HUES48 (cell line): ENCODE measurements at regions not wholly inside any gene's neighbourhood (a gene's known extent, or its start where the extent isn't known, plus 50 kb on each side); places are given as distances from the start of the nearest gene placed in this dataset.

Experiments used
- H3K27ac ChIP-seq: one replicate; pipeline ENCODE4 v1.7.0; 2013; ENCODE audit warnings: low read depth, low read length, inconsistent platforms
- H3K27me3 ChIP-seq: 2 replicates; pipeline ENCODE4 v1.6.1; 2013; ENCODE audit warnings: mild to moderate bottlenecking, low read length; ENCODE audit not compliant: control insufficient read depth, insufficient read depth
- H3K36me3 ChIP-seq: 2 replicates; pipeline ENCODE4 v1.6.1; 2013; ENCODE audit warnings: low read length; ENCODE audit not compliant: control insufficient read depth, insufficient read depth
- H3K4me1 ChIP-seq: 2 replicates; pipeline ENCODE4 v1.6.1; 2013; ENCODE audit warnings: mild to moderate bottlenecking, low read length; ENCODE audit not compliant: control insufficient read depth, insufficient read depth
- H3K4me3 ChIP-seq: 2 replicates; pipeline ENCODE4 v1.5.1; 2013; ENCODE audit warnings: mild to moderate bottlenecking, low read depth, low read length
- H3K9ac ChIP-seq: 2 replicates; pipeline ENCODE4 v1.6.1; 2013; ENCODE audit warnings: mild to moderate bottlenecking, low read depth, low read length, moderate library complexity
- H3K9me3 ChIP-seq: 2 replicates; pipeline ENCODE4 v1.6.1; 2013; ENCODE audit warnings: low read length; ENCODE audit not compliant: control insufficient read depth, insufficient read depth

GRCh38 chr22:48884324-48884723, 943.3 kb downstream of the BRD1 start:
- Histone ChIP-seq H3K36me3 (no peaks in the 10 kb centered on the region), H3K4me3 (no peak overlapping the region), H3K27ac (no peak overlapping the region), H3K9me3 (no peaks in the 10 kb centered on the region), H3K4me1 (no peaks in the 10 kb centered on the region), H3K9ac (no peak overlapping the region), H3K27me3 (no peaks in the 10 kb centered on the region)

GRCh38 chr22:48883211-48883960, 944.3 kb downstream of the BRD1 start:
- Histone ChIP-seq H3K27ac (no peak overlapping the region), H3K9me3 (no peaks in the 10 kb centered on the region), H3K4me3 (no peak overlapping the region), H3K27me3 (no peaks in the 10 kb centered on the region), H3K4me1 (no peaks in the 10 kb centered on the region), H3K9ac (no peak overlapping the region), H3K36me3 (no peaks in the 10 kb centered on the region)

- no peaks in the 10 kb centered on the region for H3K27me3 ChIP-seq
- H3K9me3 ChIP-seq = no peaks in the 10 kb centered on the region
- H3K4me3 ChIP-seq = no peak overlapping the region
- H3K27ac ChIP-seq = no peak overlapping the region
- no peaks in the 10 kb centered on the region for H3K36me3 ChIP-seq
- H3K4me1 ChIP-seq = no peaks in the 10 kb centered on the region
- no peak overlapping the region for H3K9ac ChIP-seq
Observed at GRCh38 chr22:48882636-48883200, 945.0 kb downstream of the BRD1 start.

DNA sequence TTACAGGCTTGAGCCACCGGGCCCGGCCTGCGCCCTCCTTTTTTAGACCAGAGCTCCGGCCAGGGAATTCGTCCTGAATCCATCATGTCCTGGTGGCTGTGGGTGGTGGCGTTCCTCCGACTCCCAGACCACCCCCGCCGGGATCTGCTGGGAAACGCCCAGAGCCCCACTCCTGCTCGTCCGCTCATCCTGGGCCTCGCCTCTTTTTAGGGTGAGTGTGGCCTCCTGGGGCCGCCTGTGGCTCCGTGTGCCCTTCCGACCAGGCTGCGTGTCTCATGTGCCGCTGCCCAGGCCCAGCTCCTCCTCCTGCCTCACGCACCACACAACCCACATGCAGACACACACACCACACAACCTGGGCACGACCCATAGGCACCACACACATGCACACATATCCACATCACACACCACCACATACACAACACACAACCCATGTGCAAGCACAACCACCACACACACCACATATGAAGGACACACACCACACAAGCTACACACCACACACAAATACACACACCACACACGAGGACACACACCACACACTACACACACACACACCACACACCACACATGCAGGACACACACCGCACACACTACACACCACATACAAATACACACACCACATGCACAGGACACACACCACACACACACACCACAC, 946.2 kb downstream of the BRD1 start:
- no peak overlapping the region for H3K9ac ChIP-seq
- no peaks in the 10 kb centered on the region for H3K27me3 ChIP-seq
- no peaks in the 10 kb centered on the region for H3K9me3 ChIP-seq
- no peak overlapping the region for H3K4me3 ChIP-seq
- H3K36me3 ChIP-seq = no peaks in the 10 kb centered on the region
- H3K4me1 ChIP-seq = no peaks in the 10 kb centered on the region
- H3K27ac ChIP-seq = no peak overlapping the region

DNA sequence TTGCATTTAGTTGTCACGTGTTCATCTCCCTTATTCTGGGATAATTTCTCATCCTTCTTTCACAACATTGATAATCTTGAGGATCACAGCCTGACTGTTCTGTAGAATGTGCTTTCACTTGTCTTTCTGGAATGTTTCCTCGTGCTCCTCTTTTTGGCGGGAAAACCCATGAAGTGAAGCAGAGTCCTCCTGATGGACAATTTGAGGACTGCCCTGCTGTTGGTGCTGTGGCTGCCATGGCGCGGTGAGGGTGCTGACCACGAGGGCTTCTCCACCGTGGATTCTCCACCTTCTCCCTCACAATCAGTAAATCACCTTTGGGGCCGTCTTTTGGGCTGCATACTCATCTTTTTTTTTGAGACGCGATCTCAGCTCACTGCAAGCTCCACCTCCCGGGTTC, 946.9 kb downstream of the BRD1 start:
- H3K9ac ChIP-seq = no peak overlapping the region
- no peaks in the 10 kb centered on the region for H3K36me3 ChIP-seq
- H3K4me1 ChIP-seq = no peaks in the 10 kb centered on the region
- H3K9me3 ChIP-seq = no peaks in the 10 kb centered on the region
- H3K27me3 ChIP-seq = no peaks in the 10 kb centered on the region
- no peak overlapping the region for H3K4me3 ChIP-seq
- H3K27ac ChIP-seq = no peak overlapping the region

DNA sequence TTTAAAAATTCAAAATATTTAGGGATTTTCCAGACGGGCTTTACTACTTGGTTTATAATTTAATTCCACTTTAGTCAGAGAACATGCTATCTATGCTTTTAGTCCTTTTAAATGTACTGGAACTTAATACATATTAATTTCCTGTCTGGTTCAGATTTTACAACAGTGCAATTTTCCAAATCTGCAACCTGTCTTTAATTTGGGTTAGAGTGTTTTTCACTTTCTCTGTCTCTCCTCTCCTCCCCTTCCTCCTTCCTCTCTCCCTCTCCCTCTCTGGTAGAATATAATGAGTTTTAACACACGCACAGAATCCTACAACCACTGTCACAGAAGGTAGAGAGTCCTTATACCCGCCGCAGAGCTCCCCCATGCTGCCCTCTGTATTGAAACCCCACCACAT, 950.7 kb downstream of the BRD1 start:
- no peaks in the 10 kb centered on the region for H3K4me1 ChIP-seq
- no peaks in the 10 kb centered on the region for H3K36me3 ChIP-seq
- no peaks in the 10 kb centered on the region for H3K9me3 ChIP-seq
- H3K27me3 ChIP-seq = no peaks in the 10 kb centered on the region
- no peak overlapping the region for H3K27ac ChIP-seq
- no peak overlapping the region for H3K4me3 ChIP-seq
- no peak overlapping the region for H3K9ac ChIP-seq

GRCh38 chr22:48874956-48875355, 952.7 kb downstream of the BRD1 start:
- no peaks in the 10 kb centered on the region for H3K4me1 ChIP-seq
- H3K9ac ChIP-seq = no peak overlapping the region
- no peaks in the 10 kb centered on the region for H3K9me3 ChIP-seq
- H3K4me3 ChIP-seq = no peak overlapping the region
- H3K27ac ChIP-seq = no peak overlapping the region
- no peaks in the 10 kb centered on the region for H3K36me3 ChIP-seq
- no peaks in the 10 kb centered on the region for H3K27me3 ChIP-seq

DNA sequence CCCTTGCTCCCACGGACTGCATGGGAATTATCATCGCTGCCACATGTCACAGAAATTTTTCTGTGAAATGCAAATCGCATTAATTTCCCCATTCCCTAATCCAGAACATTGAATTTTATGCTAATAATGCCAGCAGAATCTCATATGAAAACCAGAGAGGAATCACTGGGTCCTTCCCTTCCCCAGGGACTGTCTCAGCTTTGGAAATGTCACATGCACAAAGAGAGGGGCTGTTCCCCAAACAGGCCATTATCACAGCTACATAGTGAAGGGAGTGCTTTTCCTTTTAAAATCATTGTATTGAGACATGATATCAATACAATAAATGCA, 954.5 kb downstream of the BRD1 start:
- no peaks in the 10 kb centered on the region for H3K9me3 ChIP-seq
- H3K27me3 ChIP-seq = no peaks in the 10 kb centered on the region
- H3K27ac ChIP-seq = no peak overlapping the region

DNA sequence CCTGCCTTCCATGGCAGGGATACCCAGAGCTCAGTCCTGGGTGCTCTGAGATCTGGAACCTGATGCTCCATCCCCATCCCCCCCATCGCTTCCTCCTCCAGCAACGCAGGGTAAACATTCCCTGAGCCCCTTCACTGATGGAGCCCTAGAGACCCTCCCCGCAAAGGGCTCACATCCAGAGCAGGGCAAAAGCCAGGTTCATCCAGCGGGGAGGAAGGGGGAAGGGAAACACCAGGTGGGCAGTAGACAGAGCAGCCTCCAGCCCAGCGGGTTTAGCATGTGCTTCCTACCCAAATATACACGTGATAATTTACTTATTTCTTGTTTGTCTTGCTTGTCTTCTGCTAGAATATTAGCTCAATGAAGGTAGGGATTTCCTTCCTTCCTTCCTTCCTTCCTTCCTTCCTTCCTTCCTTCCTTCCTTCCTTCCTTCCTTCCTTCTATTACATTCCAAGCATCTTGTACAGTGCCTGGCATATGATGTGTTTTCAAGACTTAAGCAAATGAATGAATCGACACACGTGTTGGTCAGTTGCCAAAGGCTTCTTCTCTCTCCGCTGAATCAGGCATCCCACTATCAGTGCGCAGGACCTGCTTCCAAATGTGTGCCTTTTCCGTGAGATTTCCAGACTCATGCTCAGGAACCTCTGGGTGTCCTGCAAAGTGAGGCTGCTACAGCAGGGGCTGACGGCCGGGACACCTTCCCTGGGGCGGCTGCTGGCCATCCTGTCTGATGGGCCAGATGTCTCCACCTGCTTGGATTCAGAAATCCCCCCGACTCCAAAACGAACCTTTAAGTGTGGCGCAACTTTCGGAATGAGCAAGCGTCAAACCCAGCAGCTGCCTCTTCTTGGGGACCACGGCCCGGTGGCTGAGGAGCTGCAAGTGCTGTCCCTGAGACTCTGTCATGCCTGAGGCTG, 955.1 kb downstream of the BRD1 start:
- Histone ChIP-seq H3K4me3 (no peak overlapping the region), H3K4me1 (no peaks in the 10 kb centered on the region), H3K9ac (no peak overlapping the region), H3K36me3 (no peaks in the 10 kb centered on the region), H3K9me3 (no peaks in the 10 kb centered on the region), H3K27ac (no peak overlapping the region), H3K27me3 (no peaks in the 10 kb centered on the region)

More for the DNA sequence above, 954.5 kb downstream of the BRD1 start:
- Histone ChIP-seq H3K9ac (no peak overlapping the region), H3K4me1 (no peaks in the 10 kb centered on the region), H3K36me3 (no peaks in the 10 kb centered on the region), H3K4me3 (no peak overlapping the region)

GRCh38 chr22:48871176-48871840, 956.4 kb downstream of the BRD1 start:
- H3K27ac ChIP-seq = no peak overlapping the region
- no peaks in the 10 kb centered on the region for H3K4me1 ChIP-seq
- H3K9ac ChIP-seq = no peak overlapping the region
- H3K27me3 ChIP-seq = no peaks in the 10 kb centered on the region
- no peaks in the 10 kb centered on the region for H3K36me3 ChIP-seq
- no peak overlapping the region for H3K4me3 ChIP-seq
- H3K9me3 ChIP-seq = no peaks in the 10 kb centered on the region
